Endothelial cell of umbilical vein (primary cell): ENCODE measurements at regions not wholly inside any gene's neighbourhood (a gene's known extent, or its start where the extent isn't known, plus 50 kb on each side); places are given as distances from the start of the nearest gene placed in this dataset.

Experiments
- BruUV-seq: library from RNA; stranded (reverse); fragments of 400-500 nt; replicated peaks from 2 replicates; lab custom pipeline; 2021; lab: Mats Ljungman, UMichigan
- CTCF ChIA-PET: fragments of 300-600, 350-600 bp; sonication (Branson Sonifier 250); formaldehyde crosslinking; loops from one replicate; lab custom pipeline; 2021; ENCODE audit warnings: antibody characterized with exemption, inconsistent platforms; lab: Charles Lee
- POLR2A ChIA-PET: fragments of 300-600, 350-600 bp; sonication (Branson Sonifier 250); formaldehyde crosslinking; loops from one replicate; lab custom pipeline; 2021; ENCODE audit warnings: antibody characterized with exemption, inconsistent platforms; lab: Charles Lee
- DNase-seq: peaks from one replicate; pipeline ENCODE4 v3.0.0-alpha.2; 2011; ENCODE audit warnings: low read depth, low spot score
- FAIRE-seq: peaks from 2 replicates; lab custom pipeline; 2011; peaks lifted over from hg19 to GRCh38; lab: Jason Lieb, UNC
- H2AFZ ChIP-seq: 2 replicates; pipeline ENCODE4 v1.6.0; 2012; ENCODE audit warnings: low read depth, low read length, control low read depth, inconsistent platforms
- H3K27ac ChIP-seq: 2 replicates; pipeline ENCODE4 v1.5.1; 2011; ENCODE audit warnings: low read depth, mild to moderate bottlenecking, control low read depth, low read length, moderate library complexity; ENCODE audit not compliant: insufficient read depth
- H3K27me3 ChIP-seq, 2 experiments: 2 replicates each; pipeline versions ENCODE4 v1.6.0 to v1.6.1; 2011; ENCODE audit warnings: low read length in 2 of 2, mixed read lengths in 1 of 2; ENCODE audit not compliant: control insufficient read depth in 2 of 2, insufficient read depth in 2 of 2
- H3K36me3 ChIP-seq, 2 experiments: 2 replicates in 1 of 2; 3 replicates in 1 of 2; pipeline ENCODE4 v1.5.1; 2011; ENCODE audit warnings: low read length in 2 of 2, mild to moderate bottlenecking in 1 of 2, moderate library complexity in 1 of 2; ENCODE audit not compliant: control insufficient read depth in 2 of 2, insufficient read depth in 2 of 2; ENCODE audit errors: extremely low read depth in 1 of 2
- H3K4me1 ChIP-seq: 3 replicates; pipeline ENCODE4 v1.5.1; 2011; ENCODE audit warnings: mild to moderate bottlenecking, low read length; ENCODE audit not compliant: control insufficient read depth, insufficient read depth; ENCODE audit errors: extremely low read depth
- H3K4me2 ChIP-seq: 2 replicates; pipeline ENCODE4 v1.6.1; 2011; ENCODE audit warnings: low read length, control low read depth, mixed read lengths; ENCODE audit not compliant: insufficient read depth
- H3K4me3 ChIP-seq, 3 experiments: fragments of 200-600 bp in 1 of 3; sonication (generic), shearing (Covaris generic) in 1 of 3; replicated peaks in 1 of 3; 2 replicates each; pipeline ENCODE4 v1.5.1; 2011 to 2016; ENCODE audit warnings: control low read depth in 3 of 3, low read length in 3 of 3, mild to moderate bottlenecking in 2 of 3, inconsistent platforms in 1 of 3, low read depth in 1 of 3, moderate library complexity in 1 of 3; ENCODE audit not compliant: insufficient read depth in 1 of 3
- H3K79me2 ChIP-seq: 2 replicates; pipeline ENCODE4 v1.6.0; 2012; ENCODE audit warnings: low read length, inconsistent platforms; ENCODE audit not compliant: control insufficient read depth, insufficient read depth
- H3K9ac ChIP-seq: replicated peaks from 2 replicates; pipeline ENCODE3; 2011; ENCODE audit warnings: low read length, control low read depth; ENCODE audit not compliant: insufficient read depth; ENCODE audit errors: extremely low read depth
- H3K9me1 ChIP-seq: replicated peaks from 3 replicates; pipeline ENCODE4 v1.6.0; 2011; ENCODE audit warnings: mild to moderate bottlenecking, low read length; ENCODE audit not compliant: control insufficient read depth, insufficient read depth; ENCODE audit errors: extremely low read depth
- H3K9me3 ChIP-seq: replicated peaks from 2 replicates; pipeline ENCODE4 v1.5.1; 2012; ENCODE audit warnings: low read length, inconsistent platforms; ENCODE audit not compliant: control insufficient read depth, insufficient read depth
- H4K20me1 ChIP-seq: replicated peaks from 2 replicates; pipeline ENCODE3; 2011; ENCODE audit warnings: mild to moderate bottlenecking, low read length; ENCODE audit not compliant: control insufficient read depth, insufficient read depth; ENCODE audit errors: extremely low read depth
- CTCF ChIP-seq, 2 donors: IDR thresholded peaks; 1 replicate in 1 of 2; 2 replicates in 1 of 2; pipeline ENCODE4 v1.5.1; 2011; ENCODE audit warnings: low read length in 2 of 2, mild to moderate bottlenecking in 2 of 2, moderate library complexity in 2 of 2, control low read depth in 1 of 2, inconsistent platforms in 1 of 2, low read depth in 1 of 2; ENCODE audit not compliant: insufficient read depth in 1 of 2; ENCODE audit errors: extremely low read depth in 1 of 2
- FOS ChIP-seq: IDR thresholded peaks from 2 replicates; pipeline ENCODE4 v1.6.1; 2011; ENCODE audit warnings: mild to moderate bottlenecking, low read length, moderate library complexity, borderline replicate concordance; ENCODE audit not compliant: insufficient read depth
- MYC ChIP-seq: IDR thresholded peaks from one replicate; pipeline ENCODE4 v1.6.1; 2011; ENCODE audit warnings: mild to moderate bottlenecking, low read depth, low read length
- dilution Hi-C: fragments of 300-500 bp; cut with MboI; formaldehyde crosslinking; loops from one replicate; pipeline ENCODE4 v1.15.0; 2019; ENCODE audit warnings: low sequenced_read_pairs; ENCODE audit not compliant: extremely low pct_ligation_motif_present
- intact Hi-C: fragments of 100-400 bp; cut with micrococcal nuclease; formaldehyde crosslinking; loops from one replicate; pipeline ENCODE4 v1.10.0; 2022

GRCh38 chr10:28991333-28992270 lies 297.3 kb upstream of the LYZL1 start:
- intact Hi-C loops = loop anchor here (1.0 to 5.0 kb wide), 4 partner anchors 311 to 363 kb away; partner anchors contain the start of gene BAMBI
- Histone ChIP-seq H3K4me1 (no peaks in the 10 kb centered on the region), H3K4me3 (no peak overlapping the region), H3K27me3 (peaks cover 0 to 4% of the 10 kb centered on the region in 2 experiments), H3K27ac (no peak overlapping the region), H2AFZ (no peak overlapping the region), H3K9me1 (no peaks in the 10 kb centered on the region), H3K9me3 (no peaks in the 10 kb centered on the region), H3K4me2 (no peak overlapping the region), H4K20me1 (no peaks in the 10 kb centered on the region), H3K9ac (no peak overlapping the region), H3K79me2 (no peaks in the 10 kb centered on the region), H3K36me3 (no peaks in the 10 kb centered on the region)
- no TSS peak for BruUV-seq
- CTCF ChIA-PET = interaction anchor here (0.7 to 9.4 kb wide), 31 partner anchors 9 to 364 kb away, joined by 3 to 295 read pairs (median 3); partner anchors contain the start of gene BAMBI
- POLR2A ChIA-PET = no interaction called here
- TF ChIP-seq FOS (no peak), CTCF (IDR thresholded peaks at IDR 0.05; ENCODE audit: extremely low read depth in 1 of 2, insufficient read depth in 1 of 2, low read depth in 1 of 2, low read length in 2 of 2) (peak; percentile 70 to 80), MYC (no peak)
- DNase-seq (peak; percentile 51), FAIRE-seq (peak; percentile 68)
- dilution Hi-C loops = no loop called here
